ENCODE measurements at regions not wholly inside any gene's neighbourhood (a gene's known extent, or its start where the extent isn't known, plus 50 kb on each side); places are given as distances from the start of the nearest gene placed in this dataset.

DNA sequence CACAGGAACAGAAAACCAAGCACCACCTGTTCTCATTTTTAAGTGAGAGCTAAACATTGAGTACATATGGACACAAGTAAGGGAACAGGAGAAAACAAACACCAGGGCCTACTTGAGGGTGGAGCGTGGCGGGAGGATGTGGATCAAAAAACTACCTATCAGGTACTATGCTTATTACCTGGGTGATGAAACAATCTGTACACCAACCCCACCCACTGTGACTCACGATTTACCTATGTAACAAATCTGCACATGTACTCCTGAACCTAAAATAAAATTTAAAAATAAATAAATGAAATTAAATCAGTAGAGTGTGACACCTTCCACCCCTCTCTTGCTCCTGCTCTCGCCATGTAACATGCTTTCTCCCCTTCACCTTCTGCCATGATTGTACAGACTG, 615.5 kb downstream of the RPL10L start:
- no peaks in the 10 kb centered on the region for H3K36me3 ChIP-seq (ENCODE audit: control insufficient read depth in 3 of 3, insufficient read depth in 2 of 3, low read depth in 1 of 3, low read length in 3 of 3)
- no peak overlapping the region for H3K4me3 ChIP-seq (ENCODE audit: low read depth in 1 of 3, low read length in 3 of 3)
- DNase-seq = no peak
- peaks cover 0 to 2% of the 10 kb centered on the region in 2 donors for H3K9me3 ChIP-seq (ENCODE audit: control insufficient read depth in 2 of 2, insufficient read depth in 1 of 2, low read depth in 1 of 2, low read length in 1 of 2)
- no peak for FAIRE-seq
- WGBS, 3 donors = 68 to 79% (median 75%) methylated on average over 4 of the region's 4 CpGs
- no peak overlapping the region for H3K27ac ChIP-seq (ENCODE audit: low read depth in 1 of 3, low read length in 2 of 3)
- no peaks in the 10 kb centered on the region for H3K27me3 ChIP-seq (ENCODE audit: control insufficient read depth in 3 of 3, insufficient read depth in 3 of 3, low read length in 3 of 3)
- no peaks in the 10 kb centered on the region for H3K4me1 ChIP-seq (ENCODE audit: control insufficient read depth in 3 of 3, insufficient read depth in 2 of 3, low read depth in 1 of 3, low read length in 2 of 3)

GRCh38 chr14:46034305-46034704, 617.3 kb downstream of the RPL10L start:
- 31 to 58% (median 32%) methylated on average over 3 of the region's 3 CpGs for WGBS, 3 donors
- Histone ChIP-seq H3K36me3 (ENCODE audit: control insufficient read depth in 3 of 3, insufficient read depth in 2 of 3, low read depth in 1 of 3, low read length in 3 of 3) (no peaks in the 10 kb centered on the region), H3K4me1 (ENCODE audit: control insufficient read depth in 3 of 3, insufficient read depth in 2 of 3, low read depth in 1 of 3, low read length in 2 of 3) (no peaks in the 10 kb centered on the region), H3K4me3 (ENCODE audit: low read depth in 1 of 3, low read length in 3 of 3) (no peak overlapping the region), H3K27ac (ENCODE audit: low read depth in 1 of 3, low read length in 2 of 3) (no peak overlapping the region), H3K9me3 (ENCODE audit: control insufficient read depth in 2 of 2, insufficient read depth in 1 of 2, low read depth in 1 of 2, low read length in 1 of 2) (no peaks in the 10 kb centered on the region), H3K27me3 (ENCODE audit: control insufficient read depth in 3 of 3, insufficient read depth in 3 of 3, low read length in 3 of 3) (no peaks in the 10 kb centered on the region)
- no peak for FAIRE-seq
- no peak for DNase-seq

- H3K27ac ChIP-seq (ENCODE audit: low read depth in 1 of 3, low read length in 2 of 3) = no peak overlapping the region
- DNase-seq (no peak), FAIRE-seq (no peak)
- H3K9me3 ChIP-seq (ENCODE audit: control insufficient read depth in 2 of 2, insufficient read depth in 1 of 2, low read depth in 1 of 2, low read length in 1 of 2) = no peaks in the 10 kb centered on the region
- WGBS, 3 donors = 80 to 85% (median 81%) methylated on average over 1 of the region's 1 CpG
- H3K27me3 ChIP-seq (ENCODE audit: control insufficient read depth in 3 of 3, insufficient read depth in 3 of 3, low read length in 3 of 3) = no peaks in the 10 kb centered on the region
- no peaks in the 10 kb centered on the region for H3K4me1 ChIP-seq (ENCODE audit: control insufficient read depth in 3 of 3, insufficient read depth in 2 of 3, low read depth in 1 of 3, low read length in 2 of 3)
- no peaks in the 10 kb centered on the region for H3K36me3 ChIP-seq (ENCODE audit: control insufficient read depth in 3 of 3, insufficient read depth in 2 of 3, low read depth in 1 of 3, low read length in 3 of 3)
- H3K4me3 ChIP-seq (ENCODE audit: low read depth in 1 of 3, low read length in 3 of 3) = no peak overlapping the region
Measured at GRCh38 chr14:46018846-46019420, 632.6 kb downstream of the RPL10L start.

- Histone ChIP-seq H3K27ac (ENCODE audit: low read depth in 1 of 3, low read length in 2 of 3) (no peak overlapping the region), H3K9me3 (ENCODE audit: control insufficient read depth in 2 of 2, insufficient read depth in 1 of 2, low read depth in 1 of 2, low read length in 1 of 2) (peaks cover 2 to 5% of the 10 kb centered on the region in 2 donors), H3K27me3 (ENCODE audit: control insufficient read depth in 3 of 3, insufficient read depth in 3 of 3, low read length in 3 of 3) (no peaks in the 10 kb centered on the region), H3K4me1 (ENCODE audit: control insufficient read depth in 3 of 3, insufficient read depth in 2 of 3, low read depth in 1 of 3, low read length in 2 of 3) (no peaks in the 10 kb centered on the region), H3K4me3 (ENCODE audit: low read depth in 1 of 3, low read length in 3 of 3) (no peak overlapping the region), H3K36me3 (ENCODE audit: control insufficient read depth in 3 of 3, insufficient read depth in 2 of 3, low read depth in 1 of 3, low read length in 3 of 3) (no peaks in the 10 kb centered on the region)
- WGBS, 3 donors = 56 to 78% (median 58%) methylated on average over 3 of the region's 3 CpGs
- FAIRE-seq (no peak), DNase-seq (no peak)
Measured at GRCh38 chr14:46008348-46008747, 643.2 kb downstream of the RPL10L start.

GRCh38 chr14:45998554-45998953, 653.0 kb downstream of the RPL10L start:
- Histone ChIP-seq H3K27me3 (ENCODE audit: control insufficient read depth in 3 of 3, insufficient read depth in 3 of 3, low read length in 3 of 3) (no peaks in the 10 kb centered on the region), H3K27ac (ENCODE audit: low read depth in 1 of 3, low read length in 2 of 3) (no peak overlapping the region), H3K9me3 (ENCODE audit: control insufficient read depth in 2 of 2, insufficient read depth in 1 of 2, low read depth in 1 of 2, low read length in 1 of 2) (no peaks in the 10 kb centered on the region), H3K36me3 (ENCODE audit: control insufficient read depth in 3 of 3, insufficient read depth in 2 of 3, low read depth in 1 of 3, low read length in 3 of 3) (no peaks in the 10 kb centered on the region), H3K4me1 (ENCODE audit: control insufficient read depth in 3 of 3, insufficient read depth in 2 of 3, low read depth in 1 of 3, low read length in 2 of 3) (no peaks in the 10 kb centered on the region), H3K4me3 (ENCODE audit: low read depth in 1 of 3, low read length in 3 of 3) (no peak overlapping the region)
- DNase-seq (no peak), FAIRE-seq (no peak)
- 52 to 69% (median 61%) methylated on average over 2 of the region's 2 CpGs for WGBS, 3 donors

DNA sequence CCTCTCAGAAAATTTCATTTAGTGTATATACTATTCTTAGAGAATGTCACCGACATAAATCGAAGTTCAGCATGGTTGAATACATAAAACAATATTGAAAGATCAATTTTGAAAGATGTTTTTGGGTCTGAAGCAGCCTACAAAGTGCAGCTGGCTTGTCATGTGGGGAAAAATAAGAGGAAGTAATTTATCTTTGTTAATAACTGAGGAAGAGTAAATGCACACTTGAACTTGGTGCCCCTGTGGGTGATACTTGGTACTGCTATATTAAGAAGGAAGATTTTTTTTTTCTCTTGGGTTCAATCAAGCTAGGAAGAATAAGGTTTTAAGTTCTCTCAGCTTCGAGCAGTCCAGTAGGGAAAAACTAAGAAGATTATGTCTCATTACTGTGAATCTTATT, 661.3 kb downstream of the RPL10L start:
- no peaks in the 10 kb centered on the region for H3K27me3 ChIP-seq (ENCODE audit: control insufficient read depth in 3 of 3, insufficient read depth in 3 of 3, low read length in 3 of 3)
- no peak for DNase-seq
- no peak overlapping the region for H3K27ac ChIP-seq (ENCODE audit: low read depth in 1 of 3, low read length in 2 of 3)
- H3K9me3 ChIP-seq (ENCODE audit: control insufficient read depth in 2 of 2, insufficient read depth in 1 of 2, low read depth in 1 of 2, low read length in 1 of 2) = no peaks in the 10 kb centered on the region
- no peaks in the 10 kb centered on the region for H3K36me3 ChIP-seq (ENCODE audit: control insufficient read depth in 3 of 3, insufficient read depth in 2 of 3, low read depth in 1 of 3, low read length in 3 of 3)
- no peaks in the 10 kb centered on the region for H3K4me1 ChIP-seq (ENCODE audit: control insufficient read depth in 3 of 3, insufficient read depth in 2 of 3, low read depth in 1 of 3, low read length in 2 of 3)
- FAIRE-seq = no peak
- H3K4me3 ChIP-seq (ENCODE audit: low read depth in 1 of 3, low read length in 3 of 3) = no peak overlapping the region
- WGBS, 3 donors = 81 to 84% (median 84%) methylated on average over 3 of the region's 3 CpGs

DNA sequence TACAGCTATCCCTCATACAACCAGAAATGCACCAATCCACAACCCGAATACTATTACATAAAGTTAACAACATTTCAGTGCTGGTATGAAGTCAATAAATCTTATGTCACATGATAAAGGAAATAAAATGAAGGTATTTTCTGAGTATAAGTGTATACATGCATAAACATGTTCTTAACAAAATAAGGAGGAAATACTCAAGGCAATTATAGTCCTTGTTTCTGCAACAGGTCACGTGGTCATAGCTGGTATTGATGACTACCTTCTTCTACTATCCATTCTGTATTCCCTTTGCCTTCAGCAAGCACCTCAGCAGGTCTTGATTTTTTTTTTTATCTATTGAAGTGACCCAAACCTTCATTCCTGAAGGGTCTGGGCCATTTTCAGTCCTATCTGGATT, 675.6 kb downstream of the RPL10L start:
- Histone ChIP-seq H3K36me3 (ENCODE audit: control insufficient read depth in 3 of 3, insufficient read depth in 2 of 3, low read depth in 1 of 3, low read length in 3 of 3) (no peaks in the 10 kb centered on the region), H3K27me3 (ENCODE audit: control insufficient read depth in 3 of 3, insufficient read depth in 3 of 3, low read length in 3 of 3) (no peaks in the 10 kb centered on the region), H3K4me3 (ENCODE audit: low read depth in 1 of 3, low read length in 3 of 3) (no peak overlapping the region), H3K27ac (ENCODE audit: low read depth in 1 of 3, low read length in 2 of 3) (no peak overlapping the region), H3K4me1 (ENCODE audit: control insufficient read depth in 3 of 3, insufficient read depth in 2 of 3, low read depth in 1 of 3, low read length in 2 of 3) (no peaks in the 10 kb centered on the region), H3K9me3 (ENCODE audit: control insufficient read depth in 2 of 2, insufficient read depth in 1 of 2, low read depth in 1 of 2, low read length in 1 of 2) (peaks cover 0 to 10% of the 10 kb centered on the region in 2 donors)
- WGBS, 3 donors = 54 to 75% (median 58%) methylated on average over 2 of the region's 2 CpGs
- DNase-seq (no peak), FAIRE-seq (no peak)

DNA sequence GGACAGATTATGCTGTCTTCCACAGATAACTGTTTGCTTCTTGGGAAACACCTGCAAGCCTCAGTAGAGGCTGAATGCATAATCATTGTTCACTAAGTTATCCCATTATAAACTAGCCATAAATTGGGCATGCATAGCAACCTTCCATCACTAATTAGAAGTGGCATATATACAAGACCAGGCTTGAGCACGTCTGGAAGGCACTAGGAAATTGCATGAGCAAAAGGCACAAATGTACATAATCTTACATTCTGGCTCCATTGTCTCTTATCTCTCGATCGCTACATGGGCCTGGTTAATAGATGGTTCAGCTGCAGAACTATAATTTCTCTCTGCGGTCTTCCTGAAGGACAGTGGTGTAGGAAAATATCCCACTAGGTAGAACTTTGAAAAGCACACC, 679.2 kb downstream of the RPL10L start:
- Histone ChIP-seq H3K9me3 (ENCODE audit: control insufficient read depth in 2 of 2, insufficient read depth in 1 of 2, low read depth in 1 of 2, low read length in 1 of 2) (peaks cover 0 to 3% of the 10 kb centered on the region in 2 donors), H3K4me1 (ENCODE audit: control insufficient read depth in 3 of 3, insufficient read depth in 2 of 3, low read depth in 1 of 3, low read length in 2 of 3) (no peaks in the 10 kb centered on the region), H3K27ac (ENCODE audit: low read depth in 1 of 3, low read length in 2 of 3) (no peak overlapping the region), H3K4me3 (ENCODE audit: low read depth in 1 of 3, low read length in 3 of 3) (no peak overlapping the region), H3K36me3 (ENCODE audit: control insufficient read depth in 3 of 3, insufficient read depth in 2 of 3, low read depth in 1 of 3, low read length in 3 of 3) (no peaks in the 10 kb centered on the region), H3K27me3 (ENCODE audit: control insufficient read depth in 3 of 3, insufficient read depth in 3 of 3, low read length in 3 of 3) (no peaks in the 10 kb centered on the region)
- FAIRE-seq (no peak), DNase-seq (no peak)
- 76 to 79% (median 78%) methylated on average over 4 of the region's 4 CpGs for WGBS, 3 donors

- DNase-seq (no peak), FAIRE-seq (no peak)
- Histone ChIP-seq H3K9me3 (ENCODE audit: control insufficient read depth in 2 of 2, insufficient read depth in 1 of 2, low read depth in 1 of 2, low read length in 1 of 2) (no peaks in the 10 kb centered on the region), H3K27me3 (ENCODE audit: control insufficient read depth in 3 of 3, insufficient read depth in 3 of 3, low read length in 3 of 3) (no peaks in the 10 kb centered on the region), H3K36me3 (ENCODE audit: control insufficient read depth in 3 of 3, insufficient read depth in 2 of 3, low read depth in 1 of 3, low read length in 3 of 3) (no peaks in the 10 kb centered on the region), H3K27ac (ENCODE audit: low read depth in 1 of 3, low read length in 2 of 3) (no peak overlapping the region), H3K4me1 (ENCODE audit: control insufficient read depth in 3 of 3, insufficient read depth in 2 of 3, low read depth in 1 of 3, low read length in 2 of 3) (no peaks in the 10 kb centered on the region), H3K4me3 (ENCODE audit: low read depth in 1 of 3, low read length in 3 of 3) (no peak overlapping the region)
- 70 to 81% (median 73%) methylated on average over 1 of the region's 1 CpG for WGBS, 3 donors
Measured at GRCh38 chr14:45970621-45971020, 681.0 kb downstream of the RPL10L start.

All from small intestine (tissue), 7 donors.